NCI-H69 (cell line): ENCODE measurements at regions not wholly inside any gene's neighbourhood (a gene's known extent, or its start where the extent isn't known, plus 50 kb on each side); places are given as distances from the start of the nearest gene placed in this dataset.

Experiments used
- DNase-seq: peaks from one replicate; lab custom pipeline; 2025; lab: John Stamatoyannopoulos, UW

DNA sequence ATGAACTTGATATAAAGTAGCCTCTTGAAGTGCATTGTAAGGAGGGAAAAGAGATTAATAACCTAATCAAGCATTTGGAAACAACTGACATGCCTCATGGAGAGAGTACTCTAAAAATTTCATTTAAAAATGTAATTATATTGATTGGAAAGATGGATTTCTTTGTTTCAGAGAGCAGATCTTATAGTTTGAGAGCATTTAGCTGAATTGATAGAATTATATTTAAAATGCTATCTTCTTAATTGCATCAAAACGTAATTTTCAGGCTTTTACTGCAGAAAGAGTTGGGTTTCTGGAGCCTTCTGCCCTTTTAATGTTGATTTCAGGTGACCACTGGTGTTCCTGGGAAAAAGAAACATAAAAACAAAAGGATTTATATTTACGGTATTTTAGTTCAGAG lies 130.6 kb downstream of the EDN3 start:
- no peak for DNase-seq

- peak; percentile 81 for DNase-seq
Measured at GRCh38 chr20:59434960-59435359, 134.5 kb downstream of the EDN3 start.

DNA sequence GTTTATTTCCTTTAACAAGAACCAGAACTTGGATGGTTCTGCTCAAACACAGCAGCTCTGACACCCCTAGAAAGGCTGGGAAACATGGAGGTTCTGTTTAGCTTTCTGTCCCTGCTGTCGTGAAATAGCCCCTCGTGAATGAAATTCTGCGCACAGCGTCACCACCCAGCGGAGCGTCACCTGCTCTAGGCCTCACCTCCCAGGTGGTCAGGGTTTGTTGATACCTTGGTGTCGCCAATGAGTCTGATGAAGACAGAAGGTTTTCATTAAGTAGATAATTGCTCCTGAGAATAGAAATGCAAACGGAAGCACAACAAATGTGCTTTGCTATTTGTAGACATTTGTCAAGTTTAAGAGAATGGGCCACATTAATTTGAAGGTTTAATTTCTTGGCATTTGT lies 135.1 kb downstream of the EDN3 start:
- peak; percentile 96 for DNase-seq

DNA sequence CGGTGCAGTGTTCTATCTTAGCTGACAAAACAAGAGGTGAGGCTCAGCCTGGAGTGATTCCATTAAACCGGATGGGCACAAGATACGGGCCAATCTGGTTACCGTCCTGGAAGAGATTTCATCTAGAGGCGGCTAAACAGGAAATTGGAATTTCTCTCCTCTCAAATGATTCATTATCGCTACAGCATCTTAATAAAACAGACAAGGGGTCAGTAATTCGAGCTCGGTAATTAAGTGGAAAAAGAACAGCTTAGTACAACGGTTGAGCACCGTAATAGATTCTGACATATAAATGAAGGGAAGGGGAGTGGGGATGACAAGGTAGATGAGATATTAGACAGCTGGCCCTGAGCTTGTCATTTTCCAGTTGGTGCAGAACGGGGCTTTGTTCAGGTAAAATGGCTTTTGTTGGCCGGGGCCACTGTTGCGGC lies 137.2 kb downstream of the EDN3 start:
- DNase-seq = peak; percentile 67

DNA sequence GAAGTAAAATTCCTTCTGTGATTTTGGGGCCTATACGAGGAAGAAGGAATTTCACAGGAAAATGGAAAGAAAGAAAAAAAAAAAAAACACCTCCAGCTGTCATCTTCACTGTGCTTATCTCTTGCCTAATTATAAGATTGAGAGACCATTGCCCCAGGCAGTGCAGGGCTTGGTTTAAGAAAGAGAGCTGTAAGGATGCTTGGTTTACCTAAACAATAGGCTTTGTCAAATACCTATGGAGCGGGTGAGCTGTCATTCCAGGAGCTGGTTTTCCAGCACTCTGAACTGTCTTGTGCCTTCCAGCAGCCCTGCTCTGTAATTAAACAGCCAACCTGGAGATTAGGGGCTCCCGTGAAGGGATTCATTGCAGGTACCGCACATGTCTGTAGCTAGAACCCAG lies 137.8 kb downstream of the EDN3 start:
- peak; percentile 49 for DNase-seq

GRCh38 chr20:59439243-59439642 lies 138.8 kb downstream of the EDN3 start:
- DNase-seq = no peak

DNA sequence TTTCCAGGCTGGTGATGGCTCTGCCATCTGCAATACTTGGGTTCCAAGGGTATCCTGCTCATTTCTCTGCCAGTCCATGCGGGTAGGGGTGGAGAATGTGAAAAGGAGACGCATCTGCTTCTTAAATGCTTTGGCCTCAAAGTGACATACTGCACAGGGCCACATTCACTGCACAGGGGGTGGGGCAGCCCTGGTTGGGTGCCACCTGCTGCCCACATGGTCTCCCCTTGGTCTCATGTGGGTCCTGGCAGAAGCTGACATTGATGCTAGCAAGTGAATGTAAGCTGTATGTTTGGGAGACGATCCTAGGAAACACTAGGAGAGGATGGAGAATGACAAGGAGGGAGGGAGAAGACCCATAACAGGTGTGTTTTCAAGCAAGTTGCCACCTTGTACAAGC lies 140.9 kb downstream of the EDN3 start:
- peak; percentile 4 for DNase-seq

DNA sequence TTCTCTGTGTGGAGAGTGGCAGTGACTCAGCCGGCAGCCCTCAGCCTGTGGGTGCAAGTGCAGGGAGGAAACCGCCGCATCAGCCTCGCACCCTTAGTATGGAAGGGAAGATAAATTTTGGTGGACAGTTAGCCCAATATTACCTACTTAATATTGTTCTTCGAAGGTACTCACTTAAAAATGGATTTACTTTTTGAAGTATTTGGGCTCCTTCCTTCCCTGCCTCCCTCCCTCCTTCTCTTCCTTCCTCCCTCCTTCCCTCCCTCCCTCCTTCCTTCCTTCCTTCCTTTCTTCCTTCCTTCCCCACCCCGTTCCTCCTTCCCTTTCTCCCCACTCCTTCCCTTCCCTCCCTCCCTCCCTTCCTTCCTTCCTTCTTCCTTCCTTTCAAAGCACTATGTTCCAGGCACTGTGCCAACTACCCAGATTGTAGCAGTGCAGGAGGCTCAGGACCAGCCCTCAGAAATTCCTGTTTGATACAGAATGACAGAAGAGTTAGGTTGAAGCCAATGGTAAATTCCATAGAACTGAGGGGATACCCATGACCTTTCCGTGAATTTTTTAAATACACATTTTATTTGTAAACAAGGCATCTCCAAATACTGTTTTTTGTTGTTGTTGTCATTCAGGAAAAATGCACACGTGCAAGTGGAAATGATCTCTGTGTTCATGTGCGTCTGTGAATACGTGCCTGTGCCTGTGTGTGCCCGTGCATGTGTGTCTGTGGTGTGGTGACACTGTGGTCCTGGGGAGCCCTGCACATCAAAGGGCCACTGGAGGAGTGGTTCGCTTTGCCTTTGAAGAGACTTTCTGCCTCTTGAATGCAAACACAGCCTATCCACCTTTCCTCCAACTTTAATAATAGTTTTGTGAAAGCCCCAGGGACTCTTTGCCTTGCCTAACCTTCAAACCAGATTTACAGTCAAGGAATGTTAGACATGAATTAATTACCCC lies 141.7 kb downstream of the EDN3 start:
- DNase-seq = peak; percentile 88

DNA sequence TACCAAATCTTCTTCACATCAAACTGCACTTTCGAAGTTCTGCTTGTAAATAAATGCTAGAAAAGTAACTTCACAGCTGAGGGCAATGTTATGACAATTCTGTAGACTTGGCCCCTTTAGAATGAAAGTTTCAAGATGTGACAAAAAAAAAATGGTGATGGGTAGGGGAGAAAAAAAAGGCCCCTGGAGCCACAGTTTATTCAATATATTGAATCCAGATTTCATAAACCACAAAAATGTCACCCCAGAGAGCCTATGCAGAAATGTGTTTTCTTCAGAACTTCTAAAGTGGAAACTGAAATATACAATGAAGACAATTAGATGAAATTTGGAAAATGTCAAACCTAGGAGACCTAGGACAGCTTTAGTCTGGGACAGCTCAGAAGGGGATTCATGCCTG lies 143.1 kb downstream of the EDN3 start:
- no peak for DNase-seq

DNA sequence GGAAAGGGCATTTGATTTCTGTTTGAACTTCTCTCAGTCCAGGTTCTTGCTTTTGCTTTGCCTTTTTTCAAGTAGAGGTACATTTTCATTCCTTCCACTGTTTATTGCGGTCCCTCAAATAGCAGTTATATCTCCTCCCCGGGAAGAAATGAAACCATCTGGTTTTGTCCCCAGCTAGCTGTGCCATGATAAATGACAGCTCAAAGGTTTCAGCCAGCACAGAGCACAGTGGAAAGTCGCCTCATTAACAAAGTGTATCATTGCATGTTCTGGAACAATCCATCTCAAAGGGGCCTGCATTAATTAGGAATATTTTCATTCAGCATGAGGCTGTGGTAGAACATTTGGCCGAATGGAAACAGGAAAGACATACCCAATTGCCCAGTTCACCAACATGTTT lies 146.0 kb downstream of the EDN3 start:
- no peak for DNase-seq

DNA sequence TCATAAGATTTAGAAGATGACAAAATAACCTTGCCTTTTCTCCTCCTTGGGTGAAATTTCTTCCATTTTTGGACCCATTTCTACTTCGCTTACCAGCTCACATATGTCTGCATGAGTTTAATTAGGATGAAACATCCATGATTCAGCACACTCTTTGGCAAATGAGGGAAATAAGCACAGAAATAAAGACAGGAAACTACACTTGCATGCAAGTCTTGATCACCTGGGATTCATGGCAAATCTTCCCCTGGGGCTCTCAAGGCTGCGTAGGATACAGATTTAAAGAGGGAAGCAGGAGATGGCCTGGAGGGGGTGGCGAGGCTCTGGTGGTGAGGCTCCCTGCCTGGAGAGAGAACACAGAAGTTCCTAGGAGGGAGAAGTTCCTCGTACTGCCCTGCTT lies 147.8 kb downstream of the EDN3 start:
- no peak for DNase-seq

GRCh38 chr20:59448851-59449444 lies 148.5 kb downstream of the EDN3 start:
- DNase-seq = no peak

DNA sequence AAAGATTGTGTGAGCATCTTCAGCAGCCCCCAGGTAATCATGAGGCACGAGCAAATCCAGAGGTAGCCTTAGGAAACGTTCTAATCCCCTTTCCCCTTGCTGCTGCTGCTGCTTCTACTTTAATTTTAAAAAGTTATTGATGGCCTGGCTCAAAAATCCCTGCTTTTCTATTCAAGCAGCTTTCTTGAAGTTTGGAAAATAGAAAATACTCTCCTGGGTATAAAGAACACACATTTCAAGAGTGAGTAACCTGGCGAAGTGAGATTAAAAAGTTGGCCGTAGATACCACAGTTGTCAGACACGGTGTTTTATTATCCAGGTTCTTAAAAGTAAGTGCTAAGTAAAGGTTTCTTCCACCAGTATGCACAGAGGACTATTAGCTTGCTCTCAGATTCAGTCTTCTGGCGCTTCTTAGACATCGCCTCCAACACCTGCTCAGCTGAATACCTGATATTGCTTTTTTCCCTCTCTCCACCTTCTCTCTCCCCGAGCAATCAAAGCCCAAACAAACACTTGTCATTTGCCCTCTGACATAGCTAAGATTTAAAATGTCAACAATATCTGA lies 150.7 kb downstream of the EDN3 start:
- DNase-seq = no peak

DNA sequence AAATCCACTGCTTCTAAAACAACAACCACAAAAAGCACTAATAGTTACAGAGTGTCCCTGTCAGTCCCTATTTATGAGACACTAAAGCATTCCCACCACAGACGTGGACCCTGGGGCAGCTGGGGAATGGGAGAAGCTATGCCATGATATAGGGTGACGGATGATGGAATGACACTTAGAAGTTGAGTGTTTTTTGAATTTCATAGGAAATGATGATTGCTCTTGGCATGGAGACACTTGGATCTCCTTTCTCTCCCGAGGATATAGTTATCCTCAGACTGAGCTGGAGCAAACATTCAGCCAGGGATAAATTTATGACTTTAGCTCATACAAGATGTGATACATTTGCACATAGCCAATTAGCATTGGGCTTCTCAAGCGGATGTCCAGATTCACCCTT lies 151.2 kb downstream of the EDN3 start:
- DNase-seq = no peak

DNA sequence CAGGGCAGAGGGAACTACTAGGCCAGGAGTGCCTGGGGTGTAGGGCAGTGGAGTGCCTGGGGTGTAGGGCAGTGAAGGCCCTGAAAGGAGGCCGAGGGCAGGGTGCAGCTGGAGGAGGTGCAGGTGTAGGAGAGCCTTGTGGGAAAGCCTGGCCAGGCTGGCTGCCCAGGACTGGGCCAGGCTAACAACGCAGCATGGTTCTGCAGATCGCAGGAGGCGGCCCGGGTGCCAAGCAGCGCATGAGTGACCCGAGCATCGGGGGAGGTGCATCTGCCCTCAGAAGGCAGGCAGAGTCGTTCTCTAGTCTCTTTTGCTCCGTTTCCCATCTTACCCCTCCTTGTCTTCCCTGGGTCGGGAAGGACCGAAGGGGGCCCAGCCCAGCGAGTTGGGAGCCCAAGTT lies 151.5 kb upstream of the PHACTR3 start:
- DNase-seq = no peak

DNA sequence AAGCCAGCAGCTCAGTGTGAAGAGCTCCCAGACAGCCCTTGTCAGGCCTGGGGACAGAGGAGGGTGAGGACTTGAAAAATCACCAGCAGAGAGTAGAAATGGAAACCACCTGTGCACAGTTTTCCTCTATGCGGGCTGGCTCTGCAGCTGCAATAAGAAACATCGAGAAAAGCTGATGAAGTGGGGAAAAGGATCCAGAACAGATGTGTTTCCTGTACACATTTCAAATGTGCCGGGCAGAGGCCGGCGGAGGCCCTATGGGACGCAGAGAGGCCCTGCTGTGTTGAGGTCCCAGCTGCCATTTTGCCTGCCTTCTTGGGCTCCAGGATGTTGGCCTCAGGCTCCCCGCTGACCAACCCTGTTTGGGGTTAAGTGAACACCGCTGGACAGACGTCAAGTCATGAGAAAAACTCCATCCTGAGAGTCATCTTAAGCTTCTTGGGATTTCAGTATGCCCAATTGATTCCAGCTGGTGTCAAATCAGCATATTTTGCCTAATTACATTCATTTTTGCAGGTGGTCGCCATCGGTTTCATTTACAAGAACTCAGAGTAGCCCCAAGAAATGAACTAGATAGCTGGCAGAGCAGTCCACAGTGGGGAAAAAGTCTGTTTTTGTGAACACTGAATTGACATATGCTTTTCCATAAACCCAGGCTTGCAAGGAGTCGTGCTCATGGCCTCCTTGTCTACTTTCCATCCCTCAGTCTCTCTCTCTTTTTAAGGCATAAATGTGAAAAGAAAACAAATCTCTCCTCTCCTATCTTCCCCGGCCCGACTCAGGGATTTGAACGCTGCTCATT lies 150.4 kb upstream of the PHACTR3 start:
- peak; percentile 43 for DNase-seq

DNA sequence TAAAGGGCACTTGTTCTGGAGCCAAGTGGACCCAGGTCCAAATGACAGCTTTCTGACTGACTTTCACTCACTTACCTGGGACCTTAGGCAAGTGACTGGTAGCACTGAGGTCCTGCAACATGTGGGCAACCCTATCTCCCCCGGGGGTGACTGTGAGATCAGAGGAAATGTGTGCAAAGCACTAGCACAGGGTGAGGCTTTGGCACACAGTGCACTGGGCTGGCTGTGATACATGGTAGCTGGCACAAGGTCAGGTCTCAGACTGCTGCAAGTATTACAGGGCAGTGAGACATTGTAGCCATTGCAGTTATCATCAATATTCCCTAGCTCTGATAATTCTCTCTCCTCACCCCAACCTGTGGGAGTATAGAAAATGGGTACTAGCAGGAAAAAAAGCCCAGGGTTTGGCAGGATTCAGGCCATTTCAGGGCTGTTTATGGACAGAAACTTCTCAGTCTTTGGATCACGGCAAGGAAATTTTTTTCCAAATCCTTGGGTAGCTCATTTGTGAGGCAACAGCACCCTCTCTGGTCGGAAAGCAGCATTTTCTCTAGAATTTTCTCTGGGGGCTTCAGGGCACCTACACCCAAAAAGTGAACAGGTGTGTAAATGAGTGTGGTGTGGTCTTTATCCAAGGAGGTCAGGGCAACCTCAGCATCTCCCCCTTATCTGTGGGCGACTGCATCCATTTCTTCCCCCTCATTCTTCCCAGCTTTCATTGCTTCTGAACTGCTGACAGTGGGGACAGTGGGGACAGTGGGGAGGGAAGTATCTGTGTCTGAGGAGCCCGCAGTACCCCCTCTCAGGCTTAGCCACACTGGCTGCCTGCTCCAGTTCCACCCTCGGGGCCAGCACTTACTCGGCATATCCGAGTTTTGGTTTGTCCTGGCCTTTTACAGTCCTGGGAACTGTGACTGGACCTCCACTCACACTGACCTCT lies 148.7 kb upstream of the PHACTR3 start:
- peak; percentile 65 for DNase-seq

DNA sequence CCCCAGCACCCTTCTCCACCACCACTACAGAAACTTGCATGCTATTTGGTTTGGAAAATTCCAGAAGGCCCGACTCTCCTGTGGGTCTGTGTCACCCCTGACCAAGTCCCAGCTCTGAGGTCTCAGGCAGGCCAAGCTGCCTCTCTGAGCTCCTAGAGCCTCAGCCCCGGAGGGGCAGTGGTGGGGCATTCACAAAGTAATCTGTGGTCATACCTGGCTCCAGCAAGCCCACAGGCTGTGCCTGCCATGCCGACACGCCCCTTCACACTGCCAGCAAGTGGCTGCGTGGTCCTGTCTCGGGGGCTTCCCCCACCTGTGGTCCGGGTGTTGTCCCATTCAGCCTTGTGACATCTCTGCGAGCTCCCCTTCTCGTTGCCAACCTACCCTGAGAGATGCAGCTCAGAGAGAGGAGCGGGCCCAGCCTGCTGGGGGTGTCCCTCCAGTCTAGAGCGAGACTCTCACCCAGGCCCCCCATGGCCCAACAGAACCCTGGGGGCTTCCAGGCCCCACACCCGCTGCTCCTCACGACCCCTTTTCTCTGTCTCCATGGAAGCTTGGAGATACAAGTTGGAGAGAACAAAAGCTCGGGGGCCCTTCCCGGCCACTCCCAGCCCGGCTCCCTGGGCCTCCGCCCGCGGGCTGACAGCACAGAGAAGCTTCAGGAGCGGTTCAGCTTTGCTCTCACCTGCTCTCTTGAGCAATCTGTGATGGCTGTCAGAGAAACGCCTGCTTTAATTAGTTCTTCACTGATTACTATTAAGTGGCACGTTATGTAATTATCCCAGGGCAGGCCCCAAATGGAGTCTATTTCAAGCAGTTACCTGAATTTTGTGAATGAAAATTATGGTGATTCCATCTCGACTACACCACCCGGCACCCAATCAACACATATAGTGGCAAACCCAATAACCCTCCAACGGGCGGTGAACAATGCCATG lies 147.7 kb upstream of the PHACTR3 start:
- DNase-seq = peak; percentile 48

DNA sequence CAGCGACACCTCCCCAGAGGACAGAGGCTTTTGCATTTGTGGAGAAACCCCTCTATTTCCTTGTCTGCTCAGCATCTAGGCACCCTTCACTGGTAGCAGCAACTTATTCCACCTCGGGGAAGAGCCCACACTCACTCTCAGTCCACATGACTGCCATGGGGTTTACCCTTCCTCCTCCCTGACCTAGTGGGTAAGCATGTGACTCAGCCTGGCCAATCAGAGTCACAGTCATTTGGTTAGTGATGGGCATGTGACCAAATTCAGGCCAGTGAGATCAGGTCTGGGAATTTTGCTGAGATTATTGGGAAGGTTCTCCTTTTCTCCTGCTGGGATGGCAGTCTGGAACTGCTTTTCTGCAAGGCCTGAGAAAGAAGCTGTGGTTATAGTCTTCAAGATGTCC lies 145.7 kb upstream of the PHACTR3 start:
- DNase-seq = no peak

GRCh38 chr20:59459586-59459985 lies 144.8 kb upstream of the PHACTR3 start:
- no peak for DNase-seq
